NCI-H1048 (cell line): ENCODE measurements at regions not wholly inside any gene's neighbourhood (a gene's known extent, or its start where the extent isn't known, plus 50 kb on each side); places are given as distances from the start of the nearest gene placed in this dataset.

Source experiments
- DNase-seq: peaks from one replicate; lab custom pipeline; 2025; lab: John Stamatoyannopoulos, UW

- no peak for DNase-seq
Observed at GRCh38 chr20:50313827-50314677, 123.4 kb downstream of the CEBPB start.

GRCh38 chr20:50314678-50315335 is 124.2 kb downstream of the CEBPB start:
- no peak for DNase-seq

- DNase-seq, result no peak
Observed at GRCh38 chr20:50315586-50316551, 125.2 kb downstream of the CEBPB start.

- no peak for DNase-seq
Observed at GRCh38 chr20:50317116-50317515, 126.5 kb downstream of the CEBPB start.

GRCh38 chr20:50317609-50318008 is 127.0 kb downstream of the CEBPB start:
- no peak for DNase-seq

- no peak for DNase-seq
Observed at GRCh38 chr20:50318710-50319109, 128.1 kb downstream of the CEBPB start.

- DNase-seq, result no peak
Observed at GRCh38 chr20:50320005-50320900, 129.6 kb downstream of the CEBPB start.

GRCh38 chr20:50320901-50321796 is 130.5 kb downstream of the CEBPB start:
- DNase-seq, result no peak

- no peak for DNase-seq
Observed at GRCh38 chr20:50321797-50322480, 131.3 kb downstream of the CEBPB start.

- no peak for DNase-seq
Observed at GRCh38 chr20:50322703-50323131, 132.1 kb downstream of the CEBPB start.

GRCh38 chr20:50323209-50323608 is 132.6 kb downstream of the CEBPB start:
- DNase-seq, result no peak

- DNase-seq, result no peak
Observed at GRCh38 chr20:50323777-50324775, 133.4 kb downstream of the CEBPB start.

- DNase-seq, result no peak
Observed at GRCh38 chr20:50325215-50325614, 134.6 kb downstream of the CEBPB start.

GRCh38 chr20:50325651-50326050 is 135.0 kb downstream of the CEBPB start:
- DNase-seq, result no peak

- DNase-seq, result no peak
Observed at GRCh38 chr20:50327666-50328065, 137.0 kb downstream of the CEBPB start.

- DNase-seq, result no peak
Observed at GRCh38 chr20:50328222-50328979, 137.8 kb downstream of the CEBPB start.
